ENCODE measurements at regions not wholly inside any gene's neighbourhood (a gene's known extent, or its start where the extent isn't known, plus 50 kb on each side); places are given as distances from the start of the nearest gene placed in this dataset.

DNA sequence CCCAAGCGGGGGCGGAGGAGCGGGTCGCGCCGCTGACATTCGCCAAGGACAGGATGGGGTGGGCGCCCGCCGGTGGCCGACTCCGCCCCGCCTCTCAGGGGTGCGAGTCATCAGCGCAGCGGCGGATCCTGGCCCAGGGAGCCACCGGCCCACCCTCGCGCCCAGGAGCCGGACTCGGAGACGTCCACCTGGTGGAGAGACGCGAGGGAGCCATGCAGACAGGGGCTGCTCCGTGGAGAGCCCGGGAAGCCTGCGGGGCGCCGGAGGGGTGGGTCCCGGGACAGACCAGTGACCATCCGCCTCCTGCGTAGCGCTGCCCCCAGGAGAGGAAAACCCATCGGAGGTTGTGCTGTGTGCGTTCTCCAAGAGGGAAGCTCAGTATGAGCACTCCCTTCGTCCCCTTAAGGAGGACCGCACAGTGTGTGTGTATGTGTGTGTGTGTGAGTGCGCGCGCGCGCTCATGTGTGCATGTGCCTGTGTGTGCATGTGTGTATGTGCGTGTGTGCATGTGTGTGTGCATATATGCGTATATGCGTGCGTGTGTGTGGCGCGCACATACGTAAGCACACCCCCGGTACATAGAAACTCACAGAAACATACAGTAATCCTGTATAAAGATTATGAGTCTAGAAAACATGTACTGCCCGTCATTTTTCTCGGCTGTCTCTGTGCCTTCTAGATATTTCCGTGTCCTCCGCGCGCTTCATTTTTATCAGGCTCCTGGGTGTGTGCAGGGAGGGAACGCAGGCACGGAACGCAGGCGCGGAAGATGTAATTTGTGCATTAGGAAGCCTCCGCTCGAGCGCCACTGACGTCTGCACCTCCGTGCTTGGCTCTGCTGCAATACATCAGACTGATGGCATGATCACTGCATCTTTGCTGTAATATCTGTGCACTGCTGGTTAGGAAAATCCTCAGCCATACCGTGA lies 158.9 kb downstream of the TBXT start:
- no peak for TF ChIP-seq POLR2A (IDR thresholded peaks at IDR 0.05)
- TF ChIP-seq, protein P1, sequence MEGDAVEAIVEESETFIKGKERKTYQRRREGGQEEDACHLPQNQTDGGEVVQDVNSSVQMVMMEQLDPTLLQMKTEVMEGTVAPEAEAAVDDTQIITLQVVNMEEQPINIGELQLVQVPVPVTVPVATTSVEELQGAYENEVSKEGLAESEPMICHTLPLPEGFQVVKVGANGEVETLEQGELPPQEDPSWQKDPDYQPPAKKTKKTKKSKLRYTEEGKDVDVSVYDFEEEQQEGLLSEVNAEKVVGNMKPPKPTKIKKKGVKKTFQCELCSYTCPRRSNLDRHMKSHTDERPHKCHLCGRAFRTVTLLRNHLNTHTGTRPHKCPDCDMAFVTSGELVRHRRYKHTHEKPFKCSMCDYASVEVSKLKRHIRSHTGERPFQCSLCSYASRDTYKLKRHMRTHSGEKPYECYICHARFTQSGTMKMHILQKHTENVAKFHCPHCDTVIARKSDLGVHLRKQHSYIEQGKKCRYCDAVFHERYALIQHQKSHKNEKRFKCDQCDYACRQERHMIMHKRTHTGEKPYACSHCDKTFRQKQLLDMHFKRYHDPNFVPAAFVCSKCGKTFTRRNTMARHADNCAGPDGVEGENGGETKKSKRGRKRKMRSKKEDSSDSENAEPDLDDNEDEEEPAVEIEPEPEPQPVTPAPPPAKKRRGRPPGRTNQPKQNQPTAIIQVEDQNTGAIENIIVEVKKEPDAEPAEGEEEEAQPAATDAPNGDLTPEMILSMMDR (IDR thresholded peaks at IDR 0.05 in 4 of 5, conservative IDR thresholded peaks at IDR 0.05 in 1 of 5), result no peak

All from gastrocnemius medialis (tissue), 4 donors.